Central memory CD4-positive, alpha-beta T cell (primary cell): ENCODE measurements at regions not wholly inside any gene's neighbourhood (a gene's known extent, or its start where the extent isn't known, plus 50 kb on each side); places are given as distances from the start of the nearest gene placed in this dataset.

Experiments used
- DNase-seq: peaks from one replicate; pipeline ENCODE4 v3.0.0; 2022

GRCh38 chr10:35758076-35758475 is 116.0 kb upstream of the FZD8 start:
- DNase-seq: no peak

- no peak for DNase-seq
Measured at GRCh38 chr10:35754519-35754918, 112.4 kb upstream of the FZD8 start.

GRCh38 chr10:35752469-35753461 is 110.7 kb upstream of the FZD8 start:
- no peak for DNase-seq

DNA sequence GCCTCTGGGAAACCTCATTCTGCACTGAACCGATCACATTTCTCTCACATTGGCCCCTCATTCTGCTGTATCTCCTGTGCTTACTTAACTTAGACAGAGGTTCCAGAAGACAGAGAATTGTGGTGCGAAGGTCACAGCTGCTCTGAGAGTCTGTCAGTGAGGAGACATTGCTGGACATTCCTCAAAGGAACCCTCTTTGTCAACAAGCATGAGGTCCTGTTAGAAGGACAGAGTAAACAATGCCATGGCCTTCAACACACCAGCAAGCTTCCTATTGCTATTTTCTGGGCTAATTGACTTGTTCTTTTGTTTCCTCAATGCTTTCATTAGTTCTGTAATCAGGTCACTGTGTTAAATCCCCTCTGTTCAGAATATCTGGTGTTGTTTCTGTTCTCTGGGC is 109.3 kb upstream of the FZD8 start:
- DNase-seq: no peak

- no peak for DNase-seq
Measured at GRCh38 chr10:35749230-35749629, 107.1 kb upstream of the FZD8 start.

- DNase-seq: no peak
Measured at GRCh38 chr10:35745617-35746403, 103.7 kb upstream of the FZD8 start.

DNA sequence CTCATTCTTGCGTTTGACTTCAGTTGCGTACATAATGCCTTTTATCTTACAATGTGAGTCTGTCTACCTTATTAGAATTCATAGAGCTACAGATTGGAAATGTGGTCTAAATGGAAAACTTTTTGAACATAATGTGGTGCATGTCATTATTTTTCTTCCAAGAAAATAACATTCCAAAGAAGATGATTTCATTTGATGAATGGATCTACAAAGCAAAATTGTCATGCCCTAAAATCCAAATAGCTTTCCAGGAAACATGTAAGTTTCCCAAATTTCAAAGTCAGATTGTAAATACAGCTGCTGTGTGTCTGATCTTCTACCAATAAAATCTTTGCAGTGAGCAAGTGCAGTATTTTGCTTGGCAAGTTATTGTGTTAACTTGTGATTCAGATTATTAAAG is 101.8 kb upstream of the FZD8 start:
- no peak for DNase-seq

DNA sequence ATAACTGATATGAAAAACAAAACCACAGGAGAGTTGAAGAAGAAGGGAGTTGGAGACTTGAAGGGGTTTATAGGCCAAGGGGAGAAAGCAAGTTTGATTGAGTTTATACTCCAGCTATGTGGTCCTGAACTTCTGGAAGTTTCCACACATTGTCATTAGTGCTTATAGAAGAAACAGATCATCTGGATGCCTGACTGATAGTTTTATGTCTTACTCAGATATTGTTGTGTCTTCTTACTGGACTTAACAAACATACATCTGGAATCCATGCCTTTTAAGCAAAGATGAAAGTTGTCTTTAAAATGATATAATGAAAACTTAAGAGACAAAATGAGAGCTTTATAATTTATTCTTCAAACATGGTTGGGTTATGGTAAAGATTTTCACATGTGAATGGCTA is 101.3 kb upstream of the FZD8 start:
- DNase-seq: no peak

GRCh38 chr10:35739998-35740397 is 97.9 kb upstream of the FZD8 start:
- no peak for DNase-seq

- no peak for DNase-seq
Measured at GRCh38 chr10:35735412-35735811, 93.3 kb upstream of the FZD8 start.

DNA sequence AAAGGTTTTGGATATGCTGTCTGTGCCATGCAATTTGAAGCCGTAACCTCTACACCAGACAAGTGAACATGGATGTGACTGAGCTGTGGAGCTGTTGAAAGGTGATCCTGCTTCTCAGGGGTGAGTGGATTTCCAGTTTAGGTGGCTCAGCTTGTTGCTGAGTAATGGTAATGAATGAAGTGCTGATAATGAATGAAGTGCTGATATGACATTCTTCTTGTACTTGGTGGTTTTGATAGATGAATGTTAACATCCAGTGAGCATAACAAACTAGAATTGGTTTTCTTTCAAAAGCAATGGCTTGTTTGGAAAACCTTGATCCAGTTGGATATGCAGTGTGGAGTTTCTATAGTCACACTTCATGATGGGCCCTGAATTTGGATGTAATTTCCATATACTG is 89.7 kb upstream of the FZD8 start:
- DNase-seq: no peak

DNA sequence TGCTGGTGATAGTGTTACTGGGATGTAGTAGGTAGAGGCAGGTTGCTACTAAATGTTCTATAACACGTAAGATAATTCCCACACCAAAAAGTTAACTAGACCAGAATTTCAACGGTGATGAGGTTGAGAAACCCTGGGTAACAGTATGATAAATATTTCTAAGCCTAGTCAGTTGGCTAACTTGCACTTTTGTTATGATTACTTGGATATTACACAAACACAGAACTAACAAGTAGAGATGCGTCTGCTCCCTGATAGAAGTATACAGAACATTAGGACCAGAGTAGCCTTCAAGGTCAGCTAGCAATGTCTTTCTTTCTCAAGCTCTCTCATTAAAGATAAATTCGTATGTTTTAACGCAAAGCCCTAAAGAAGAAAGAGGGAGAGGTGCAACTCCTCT is 86.2 kb upstream of the FZD8 start:
- no peak for DNase-seq

DNA sequence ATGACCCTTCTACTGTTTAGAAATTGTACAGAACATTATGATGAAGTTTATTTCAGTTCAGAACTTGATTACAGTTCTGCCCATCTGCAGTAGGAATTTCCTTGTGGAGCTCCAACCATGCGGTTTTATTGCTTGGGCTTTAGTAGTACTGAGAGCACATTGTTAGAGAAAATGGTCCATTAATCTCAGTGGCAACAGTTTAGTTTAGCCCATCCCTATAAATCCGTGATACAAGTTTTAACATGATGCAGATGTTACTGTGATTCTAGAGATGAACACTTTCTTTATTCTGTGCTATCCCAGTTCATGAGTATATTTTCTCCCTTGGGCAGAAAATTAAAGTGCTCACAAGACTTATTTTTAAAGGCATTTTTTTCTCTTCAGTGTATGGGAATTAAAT is 84.8 kb upstream of the FZD8 start:
- DNase-seq: no peak

GRCh38 chr10:35723992-35724391 is 81.9 kb upstream of the FZD8 start:
- DNase-seq: no peak

- no peak for DNase-seq
Measured at GRCh38 chr10:35723059-35723458, 81.0 kb upstream of the FZD8 start.

DNA sequence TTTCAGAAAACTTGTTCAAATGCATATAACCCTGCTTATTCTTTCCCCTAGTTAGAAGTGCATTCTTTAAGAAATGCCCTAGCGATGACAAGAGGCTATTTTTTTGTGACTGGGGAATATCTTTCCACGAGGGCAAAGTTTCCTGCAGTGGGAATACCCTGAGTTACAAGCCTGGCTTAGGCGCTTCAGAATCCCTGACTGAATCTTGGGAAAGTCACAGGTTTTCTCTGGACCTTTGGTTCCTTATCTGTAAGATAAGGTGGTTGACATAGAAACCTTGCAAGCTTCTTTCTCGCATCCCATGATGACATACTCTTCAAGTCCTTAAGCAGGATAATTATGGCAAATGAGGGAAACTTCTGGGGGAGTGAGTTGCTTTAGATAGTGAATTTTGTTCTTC is 80.5 kb upstream of the FZD8 start:
- no peak for DNase-seq

DNA sequence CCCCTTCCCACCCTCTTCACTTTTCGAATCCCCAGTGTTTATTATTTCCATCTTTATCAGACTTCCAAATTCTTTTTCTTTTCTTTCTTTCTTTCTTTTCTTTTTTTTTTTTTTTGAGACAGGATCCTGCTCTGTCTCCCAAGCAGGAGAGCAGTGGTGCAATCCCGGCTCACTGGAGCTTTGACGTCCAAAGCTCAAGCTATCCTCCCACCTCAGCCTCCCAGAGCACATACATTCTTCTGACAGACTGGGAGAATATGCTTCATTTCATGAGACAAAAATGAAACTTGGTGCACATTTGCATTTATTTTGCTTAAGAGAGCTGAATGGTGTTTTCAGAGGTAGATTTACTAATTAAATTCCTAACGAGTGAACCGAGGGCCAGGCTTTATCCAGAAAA is 80.1 kb upstream of the FZD8 start:
- no peak for DNase-seq

DNA sequence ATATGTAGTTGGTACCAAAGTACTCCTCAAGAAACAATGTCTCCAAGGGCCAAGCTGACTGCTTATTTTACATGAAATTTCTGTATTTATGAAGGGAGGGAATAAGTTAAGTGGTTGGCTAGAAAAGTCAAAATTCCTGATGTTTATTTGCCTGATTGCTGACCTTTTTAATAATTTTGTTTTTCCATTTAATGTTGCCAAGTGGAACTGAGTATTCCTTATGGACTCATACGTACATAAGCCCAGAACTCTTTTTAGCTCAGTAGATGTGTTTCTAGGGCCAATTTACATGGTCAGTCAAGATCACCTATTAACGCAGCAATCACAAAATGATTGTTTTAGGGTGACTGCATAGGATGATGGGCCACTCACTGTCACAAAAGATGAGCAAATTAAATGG is 78.3 kb upstream of the FZD8 start:
- DNase-seq: no peak

DNA sequence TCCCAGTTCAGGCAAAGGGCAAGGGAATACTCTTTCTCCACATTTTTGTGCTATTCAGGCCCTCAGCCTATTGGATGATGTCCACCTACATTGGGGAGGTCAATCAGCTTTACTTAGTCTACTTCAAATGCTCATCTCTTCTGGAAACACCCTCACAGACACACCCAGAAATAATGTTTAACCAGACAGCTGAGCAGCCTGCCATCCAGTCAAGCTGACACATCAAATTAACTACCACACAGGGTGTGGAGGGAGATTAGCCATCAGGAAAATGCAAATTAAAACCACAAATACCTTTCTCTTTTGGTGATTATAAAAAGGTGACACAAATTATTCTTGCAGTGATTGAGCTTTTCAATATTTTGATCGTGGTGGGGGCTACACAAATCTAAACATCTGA is 74.7 kb upstream of the FZD8 start:
- DNase-seq: no peak

DNA sequence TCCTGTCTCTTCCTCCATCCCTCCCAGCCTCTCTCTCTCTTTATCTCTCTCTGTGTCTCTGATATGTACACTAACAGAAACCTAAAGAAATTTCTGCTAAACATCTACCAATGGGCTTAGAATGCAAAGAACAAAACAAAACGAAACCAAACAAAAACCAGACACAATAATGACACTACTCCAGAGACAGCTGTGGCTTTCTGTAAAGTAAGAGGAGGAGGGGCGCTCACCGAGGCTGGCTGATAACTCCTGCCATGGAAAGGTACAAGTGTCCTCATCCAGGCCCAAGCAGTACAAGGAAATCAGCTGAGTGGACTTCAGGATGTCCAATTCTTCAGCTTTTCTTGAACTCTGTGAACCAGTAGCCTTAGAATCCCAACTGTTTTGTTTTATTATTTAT is 70.4 kb upstream of the FZD8 start:
- DNase-seq: no peak

DNA sequence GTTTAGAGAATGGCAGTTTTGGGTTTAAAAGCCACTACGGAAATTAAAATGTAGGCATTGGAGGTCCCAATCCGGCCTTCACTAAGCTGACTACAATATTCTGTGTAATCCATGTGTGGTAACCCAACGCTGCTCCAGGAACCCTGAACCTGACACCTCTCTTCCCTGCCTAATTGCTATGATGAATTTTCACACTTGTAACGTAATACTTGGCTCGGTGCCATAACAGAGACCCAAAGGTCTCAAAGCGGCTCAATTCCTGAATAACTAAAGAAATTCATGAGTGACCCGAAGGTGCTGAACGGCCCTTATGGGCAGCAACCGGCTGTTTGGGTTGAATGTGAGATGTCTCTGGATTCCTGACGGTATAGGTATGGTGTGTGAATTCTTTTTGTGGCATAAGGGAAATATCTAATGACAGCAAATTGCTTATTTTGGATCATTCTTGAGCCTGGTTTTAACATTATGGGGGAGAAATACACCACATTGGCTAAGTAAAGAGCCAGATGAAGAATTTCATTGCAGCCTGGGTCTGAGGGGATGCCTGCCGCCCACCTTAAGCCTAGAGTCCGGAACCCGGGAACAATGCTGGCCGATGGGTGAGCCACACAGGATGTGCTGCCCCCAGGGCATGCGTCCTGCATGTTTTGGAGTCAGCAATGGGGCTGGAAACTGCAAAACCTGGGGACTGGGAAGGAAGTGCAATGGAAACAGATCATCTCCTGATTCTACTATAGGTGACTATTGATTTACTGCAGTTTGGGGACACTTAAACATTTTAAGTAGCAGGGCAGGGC is 69.7 kb upstream of the FZD8 start:
- DNase-seq: no peak

DNA sequence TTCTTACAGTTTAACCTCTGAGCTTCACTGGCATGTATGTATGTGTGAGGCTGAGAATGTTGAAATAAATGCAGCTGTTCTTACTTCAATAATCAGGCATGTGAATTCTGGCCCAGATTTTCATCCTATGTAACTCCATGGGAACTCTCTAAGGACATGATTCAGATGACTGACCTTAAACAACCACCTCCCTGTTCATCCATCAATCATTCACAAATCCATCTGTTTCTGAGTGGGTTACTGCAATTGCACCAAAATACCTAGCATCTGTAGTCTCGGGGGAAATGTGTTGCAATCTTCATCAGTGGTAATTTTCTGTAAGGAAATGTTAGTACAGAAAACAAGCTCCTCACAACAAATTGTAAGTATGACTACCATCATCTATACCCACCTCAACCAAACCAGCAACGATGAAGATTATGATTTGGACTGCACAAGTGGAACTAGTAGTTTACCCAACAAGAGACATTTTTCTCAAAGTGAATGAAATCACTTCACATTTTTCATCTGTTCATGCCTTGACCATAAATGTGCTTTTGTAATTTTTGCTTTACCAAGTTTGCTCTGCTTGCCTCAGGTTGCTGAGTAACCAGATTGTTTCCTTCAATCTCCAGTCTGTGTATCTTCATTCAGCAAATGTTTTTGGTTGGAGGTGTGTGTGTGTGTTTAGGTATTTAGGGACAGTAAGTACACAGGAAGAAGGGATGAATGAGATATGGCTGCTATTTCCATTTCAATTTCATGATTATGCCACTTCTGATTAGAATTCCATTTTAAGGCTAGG is 65.7 kb upstream of the FZD8 start:
- no peak for DNase-seq
